Progenitor cell of endocrine pancreas (in vitro differentiated cells): ENCODE measurements at regions not wholly inside any gene's neighbourhood (a gene's known extent, or its start where the extent isn't known, plus 50 kb on each side); places are given as distances from the start of the nearest gene placed in this dataset.

Experiments used
- DNase-seq: peaks from one replicate; pipeline ENCODE4 v3.0.0; 2021; ENCODE audit warnings: low spot score; ENCODE audit not compliant: unreplicated experiment
- H3K27ac Mint-ChIP-seq: 2 replicates; pipeline ENCODE4 v1.8.0; 2021; ENCODE audit warnings: mild to moderate bottlenecking, moderate library complexity, mixed read lengths
- H3K27me3 Mint-ChIP-seq: 2 replicates; pipeline ENCODE4 v1.8.0; 2021; ENCODE audit warnings: mixed read lengths
- H3K36me3 Mint-ChIP-seq: 2 replicates; pipeline ENCODE4 v1.8.0; 2022; ENCODE audit warnings: mixed read lengths; ENCODE audit not compliant: insufficient read depth
- H3K4me1 Mint-ChIP-seq: 2 replicates; pipeline ENCODE4 v1.8.0; 2021; ENCODE audit warnings: low read depth, mixed read lengths
- H3K4me3 Mint-ChIP-seq: 2 replicates; pipeline ENCODE4 v1.8.0; 2021; ENCODE audit warnings: low read depth, mild to moderate bottlenecking, moderate library complexity, mixed read lengths
- H3K9me3 Mint-ChIP-seq: 2 replicates; pipeline ENCODE4 v1.8.0; 2021; ENCODE audit warnings: low read depth, mixed read lengths
- TF ChIP-seq, protein P1 (sequence below): fragments of 200-600 bp; sonication (generic); IDR thresholded peaks from one replicate; pipeline ENCODE4 v1.5.0; 2021; ENCODE audit warnings: antibody characterized with exemption, mild to moderate bottlenecking; ENCODE audit not compliant: unreplicated experiment

DNA sequence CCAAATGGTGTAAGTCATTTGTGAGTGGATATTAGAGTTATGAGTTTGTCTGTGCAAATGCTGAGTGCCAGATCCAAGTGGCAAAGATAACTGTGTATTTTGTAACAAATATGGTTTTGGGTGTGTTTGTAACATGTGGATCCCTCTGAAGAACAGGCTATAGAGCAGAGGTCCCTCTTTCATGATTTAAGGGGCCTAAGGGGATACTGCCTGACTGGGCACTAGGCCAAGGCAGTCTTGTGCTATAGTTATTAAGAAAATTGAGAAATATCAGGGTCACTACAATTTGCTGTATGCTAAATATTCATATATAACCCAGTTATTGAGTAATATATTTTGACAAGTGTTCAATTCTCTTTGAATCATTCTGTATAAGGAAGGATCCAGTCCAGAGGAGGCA, 555.6 kb upstream of the RGMA start:
- H3K4me3 Mint-ChIP-seq = no peak overlapping the region
- DNase-seq = no peak

DNA sequence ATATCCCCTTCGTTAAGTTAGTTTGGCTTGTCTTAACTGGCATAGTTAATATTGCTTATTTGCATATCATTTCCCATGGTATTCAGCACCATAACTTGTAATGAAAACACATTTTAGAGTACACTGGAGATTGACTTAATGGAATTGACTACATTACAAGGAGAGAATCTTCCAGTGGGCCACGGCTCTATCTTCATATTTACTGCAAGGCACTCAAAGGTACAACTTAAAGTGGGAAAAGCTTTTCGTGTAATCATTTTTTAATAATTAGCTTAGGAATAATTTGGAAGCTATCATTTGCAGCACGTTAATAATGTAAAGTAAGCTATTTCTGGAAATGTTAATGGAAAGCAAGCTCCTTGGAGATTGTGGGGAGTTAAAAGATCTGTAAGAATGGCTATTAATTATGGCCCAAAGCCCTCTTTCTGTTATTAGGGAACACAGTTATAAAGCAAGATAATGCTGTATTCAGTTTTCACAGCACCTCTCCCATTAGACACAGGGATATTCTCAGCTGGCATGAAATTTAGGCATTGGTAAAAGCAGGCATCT, 551.5 kb upstream of the RGMA start:
- peaks cover 95% of the 10 kb centered on the region for H3K27me3 Mint-ChIP-seq
- H3K4me3 Mint-ChIP-seq = no peak overlapping the region
- H3K27ac Mint-ChIP-seq = no peak overlapping the region
- H3K36me3 Mint-ChIP-seq = no peaks in the 10 kb centered on the region
- H3K9me3 Mint-ChIP-seq = no peaks in the 10 kb centered on the region
- TF ChIP-seq, protein P1, sequence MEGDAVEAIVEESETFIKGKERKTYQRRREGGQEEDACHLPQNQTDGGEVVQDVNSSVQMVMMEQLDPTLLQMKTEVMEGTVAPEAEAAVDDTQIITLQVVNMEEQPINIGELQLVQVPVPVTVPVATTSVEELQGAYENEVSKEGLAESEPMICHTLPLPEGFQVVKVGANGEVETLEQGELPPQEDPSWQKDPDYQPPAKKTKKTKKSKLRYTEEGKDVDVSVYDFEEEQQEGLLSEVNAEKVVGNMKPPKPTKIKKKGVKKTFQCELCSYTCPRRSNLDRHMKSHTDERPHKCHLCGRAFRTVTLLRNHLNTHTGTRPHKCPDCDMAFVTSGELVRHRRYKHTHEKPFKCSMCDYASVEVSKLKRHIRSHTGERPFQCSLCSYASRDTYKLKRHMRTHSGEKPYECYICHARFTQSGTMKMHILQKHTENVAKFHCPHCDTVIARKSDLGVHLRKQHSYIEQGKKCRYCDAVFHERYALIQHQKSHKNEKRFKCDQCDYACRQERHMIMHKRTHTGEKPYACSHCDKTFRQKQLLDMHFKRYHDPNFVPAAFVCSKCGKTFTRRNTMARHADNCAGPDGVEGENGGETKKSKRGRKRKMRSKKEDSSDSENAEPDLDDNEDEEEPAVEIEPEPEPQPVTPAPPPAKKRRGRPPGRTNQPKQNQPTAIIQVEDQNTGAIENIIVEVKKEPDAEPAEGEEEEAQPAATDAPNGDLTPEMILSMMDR = no peak
- H3K4me1 Mint-ChIP-seq = no peaks in the 10 kb centered on the region
- DNase-seq = no peak

More for the DNA sequence above, 555.6 kb upstream of the RGMA start:
- H3K36me3 Mint-ChIP-seq = no peaks in the 10 kb centered on the region
- no peaks in the 10 kb centered on the region for H3K4me1 Mint-ChIP-seq
- H3K9me3 Mint-ChIP-seq = no peaks in the 10 kb centered on the region
- H3K27ac Mint-ChIP-seq = no peak overlapping the region
- TF ChIP-seq, protein P1 = no peak
- H3K27me3 Mint-ChIP-seq = peaks cover 83% of the 10 kb centered on the region

DNA sequence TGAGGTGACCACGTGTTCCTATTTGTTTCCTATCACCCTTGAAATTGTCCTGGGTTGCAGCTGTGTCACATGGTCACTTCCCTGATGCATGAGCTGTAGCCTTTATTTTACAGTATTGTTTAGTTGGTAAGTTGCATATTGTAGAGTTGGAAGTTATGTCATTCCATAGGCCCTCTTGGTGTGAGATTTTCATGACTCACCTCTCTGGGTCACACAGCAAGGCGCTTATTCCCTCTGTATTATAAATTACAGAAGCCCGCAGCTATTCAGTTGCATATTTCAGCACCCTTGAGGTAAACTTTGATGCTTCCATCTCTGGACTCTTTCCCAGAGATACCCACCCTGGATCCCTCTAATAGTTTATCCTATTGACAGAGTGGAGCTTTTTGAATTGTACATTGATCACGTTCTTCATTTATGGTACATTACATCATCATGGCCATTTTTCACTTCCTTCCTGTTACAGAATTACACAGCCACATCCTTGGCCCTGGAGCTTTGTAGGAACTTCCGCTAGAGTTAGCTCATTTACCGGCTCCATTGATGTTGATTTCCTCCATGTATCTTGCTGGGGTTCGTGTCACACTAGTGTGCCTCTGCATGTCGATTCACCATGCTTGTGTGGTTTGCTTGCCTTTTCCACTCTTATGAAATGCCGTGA, 543.1 kb upstream of the RGMA start:
- Mint-ChIP-seq H3K9me3 (peaks cover 3% of the 10 kb centered on the region), H3K4me1 (peaks cover 11% of the 10 kb centered on the region), H3K27me3 (peaks cover 69% of the 10 kb centered on the region), H3K36me3 (peaks cover 2% of the 10 kb centered on the region), H3K4me3 (no peak overlapping the region), H3K27ac (no peak overlapping the region)
- TF ChIP-seq, protein P1 = no peak
- no peak for DNase-seq

DNA sequence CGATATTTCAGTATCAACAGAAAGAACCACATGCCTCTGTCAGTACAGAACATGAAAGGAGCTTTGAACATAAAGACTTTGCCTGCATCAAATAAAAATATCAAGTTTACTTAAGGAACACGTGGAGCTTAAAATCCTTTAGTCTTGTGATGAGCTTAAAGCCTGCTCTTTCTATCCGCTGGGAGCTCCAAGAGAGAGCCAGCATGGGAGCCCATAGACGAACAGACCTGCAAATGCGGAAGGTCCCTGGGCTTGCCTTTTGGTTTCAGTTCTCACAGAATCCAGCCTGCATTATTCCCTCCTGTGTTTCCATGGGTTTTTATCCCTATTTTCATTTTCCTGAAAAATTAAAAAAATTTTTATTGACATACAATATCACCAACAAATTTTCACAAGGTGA, 530.6 kb upstream of the RGMA start:
- H3K27ac Mint-ChIP-seq = no peak overlapping the region
- H3K27me3 Mint-ChIP-seq = peaks cover 68% of the 10 kb centered on the region
- no peak for DNase-seq
- TF ChIP-seq, protein P1 = no peak
- H3K36me3 Mint-ChIP-seq = no peaks in the 10 kb centered on the region
- H3K4me1 Mint-ChIP-seq = no peaks in the 10 kb centered on the region
- H3K4me3 Mint-ChIP-seq = no peak overlapping the region
- no peaks in the 10 kb centered on the region for H3K9me3 Mint-ChIP-seq

DNA sequence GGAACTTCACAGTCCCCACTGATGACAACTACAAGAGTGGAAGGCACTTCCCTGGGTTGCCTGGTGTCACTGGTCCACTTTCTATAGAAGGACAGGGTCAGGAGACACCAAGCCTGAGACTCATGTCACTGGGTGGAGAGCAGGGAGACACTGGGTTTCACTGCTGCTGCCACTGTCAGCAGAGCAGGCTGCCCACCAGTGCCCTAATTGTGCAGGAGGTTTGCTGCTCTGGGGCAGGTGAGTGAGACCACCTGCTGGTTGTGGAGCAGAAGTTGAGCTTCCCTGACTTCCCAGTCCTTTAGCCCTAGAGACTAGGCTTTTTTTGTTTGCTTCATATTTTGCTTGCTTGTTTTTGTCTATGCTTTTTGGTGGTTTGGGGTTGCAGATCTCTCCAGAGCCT, 528.4 kb upstream of the RGMA start:
- H3K4me1 Mint-ChIP-seq = no peaks in the 10 kb centered on the region
- no peak overlapping the region for H3K4me3 Mint-ChIP-seq
- H3K27ac Mint-ChIP-seq = no peak overlapping the region
- no peaks in the 10 kb centered on the region for H3K36me3 Mint-ChIP-seq
- H3K27me3 Mint-ChIP-seq = peaks cover 66% of the 10 kb centered on the region
- DNase-seq = no peak
- no peaks in the 10 kb centered on the region for H3K9me3 Mint-ChIP-seq
- TF ChIP-seq, protein P1 = peak; percentile 56
